HL-60 (cell line): ENCODE measurements at regions not wholly inside any gene's neighbourhood (a gene's known extent, or its start where the extent isn't known, plus 50 kb on each side); places are given as distances from the start of the nearest gene placed in this dataset.

Experiments
- POLR2AphosphoS5 ChIP-seq: IDR thresholded peaks from 2 replicates; pipeline ENCODE4 v1.6.1; 2012; ENCODE audit warnings: low read depth
- REST ChIP-seq: IDR thresholded peaks from 2 replicates; pipeline ENCODE4 v1.6.1; 2012; ENCODE audit warnings: low read depth; ENCODE audit not compliant: insufficient replicate concordance
- TF ChIP-seq, protein P1 (sequence below): IDR thresholded peaks from one replicate; pipeline ENCODE4 v1.5.1; 2011; ENCODE audit warnings: low read length, control low read depth, inconsistent platforms; ENCODE audit not compliant: insufficient read depth

DNA sequence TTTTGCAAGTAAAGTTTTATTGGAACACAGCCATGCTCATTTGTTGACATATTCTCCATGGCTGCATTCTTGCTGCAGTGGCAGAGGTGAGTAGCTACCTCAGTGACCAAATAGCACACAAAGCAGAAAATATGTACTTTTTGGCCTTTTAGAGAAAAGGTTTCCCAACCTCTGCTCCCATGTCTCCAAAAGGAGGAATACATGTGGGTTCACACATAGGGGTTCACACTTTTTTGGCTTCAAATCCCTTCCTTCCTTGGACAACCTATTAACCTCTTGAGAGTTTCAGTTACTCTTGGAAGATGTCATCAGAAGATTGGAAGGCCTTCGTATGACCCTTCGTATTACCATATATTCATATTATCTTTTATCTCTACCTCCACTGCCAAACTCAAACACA lies 285.1 kb upstream of the TUT7 start:
- TF ChIP-seq, protein P1, sequence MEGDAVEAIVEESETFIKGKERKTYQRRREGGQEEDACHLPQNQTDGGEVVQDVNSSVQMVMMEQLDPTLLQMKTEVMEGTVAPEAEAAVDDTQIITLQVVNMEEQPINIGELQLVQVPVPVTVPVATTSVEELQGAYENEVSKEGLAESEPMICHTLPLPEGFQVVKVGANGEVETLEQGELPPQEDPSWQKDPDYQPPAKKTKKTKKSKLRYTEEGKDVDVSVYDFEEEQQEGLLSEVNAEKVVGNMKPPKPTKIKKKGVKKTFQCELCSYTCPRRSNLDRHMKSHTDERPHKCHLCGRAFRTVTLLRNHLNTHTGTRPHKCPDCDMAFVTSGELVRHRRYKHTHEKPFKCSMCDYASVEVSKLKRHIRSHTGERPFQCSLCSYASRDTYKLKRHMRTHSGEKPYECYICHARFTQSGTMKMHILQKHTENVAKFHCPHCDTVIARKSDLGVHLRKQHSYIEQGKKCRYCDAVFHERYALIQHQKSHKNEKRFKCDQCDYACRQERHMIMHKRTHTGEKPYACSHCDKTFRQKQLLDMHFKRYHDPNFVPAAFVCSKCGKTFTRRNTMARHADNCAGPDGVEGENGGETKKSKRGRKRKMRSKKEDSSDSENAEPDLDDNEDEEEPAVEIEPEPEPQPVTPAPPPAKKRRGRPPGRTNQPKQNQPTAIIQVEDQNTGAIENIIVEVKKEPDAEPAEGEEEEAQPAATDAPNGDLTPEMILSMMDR, result no peak
- no peak for TF ChIP-seq POLR2AphosphoS5
- TF ChIP-seq REST, result no peak
